GM19351 (cell line): ENCODE measurements at regions not wholly inside any gene's neighbourhood (a gene's known extent, or its start where the extent isn't known, plus 50 kb on each side); places are given as distances from the start of the nearest gene placed in this dataset.

ENCODE experiments used
- ATAC-seq: cut with Tn5 transposase; IDR thresholded peaks from one replicate; pipeline ENCODE4 v1.9.1; 2021; ENCODE audit warnings: mild to moderate bottlenecking, moderate library complexity; ENCODE audit not compliant: unreplicated experiment

- no peak for ATAC-seq
These were observed 167.6 kb upstream of the CADPS start for GRCh38 chr3:63042833-63043232.

GRCh38 chr3:63043631-63044030, 168.4 kb upstream of the CADPS start:
- ATAC-seq: no peak

GRCh38 chr3:63046152-63046551, 170.9 kb upstream of the CADPS start:
- ATAC-seq: no peak

- ATAC-seq: no peak
These were observed 171.4 kb upstream of the CADPS start for GRCh38 chr3:63046580-63046979.

GRCh38 chr3:63047068-63047467, 171.9 kb upstream of the CADPS start:
- ATAC-seq: peak; percentile 66

GRCh38 chr3:63048367-63049326, 173.4 kb upstream of the CADPS start:
- no peak for ATAC-seq

- no peak for ATAC-seq
These were observed 175.4 kb upstream of the CADPS start for GRCh38 chr3:63050548-63051177.

GRCh38 chr3:63051920-63052319, 176.7 kb upstream of the CADPS start:
- no peak for ATAC-seq

GRCh38 chr3:63056932-63057331, 181.7 kb upstream of the CADPS start:
- ATAC-seq: no peak

GRCh38 chr3:63060412-63060811, 185.2 kb upstream of the CADPS start:
- no peak for ATAC-seq

- ATAC-seq: no peak
These were observed 186.2 kb upstream of the CADPS start for GRCh38 chr3:63061449-63061848.

- no peak for ATAC-seq
These were observed 189.1 kb upstream of the CADPS start for GRCh38 chr3:63064209-63064755.

- ATAC-seq: no peak
These were observed 192.9 kb upstream of the CADPS start for GRCh38 chr3:63067999-63068645.

- no peak for ATAC-seq
These were observed 194.7 kb upstream of the CADPS start for GRCh38 chr3:63069806-63070475.

GRCh38 chr3:63070476-63070810, 195.2 kb upstream of the CADPS start:
- no peak for ATAC-seq

GRCh38 chr3:63076357-63076756, 201.1 kb upstream of the CADPS start:
- no peak for ATAC-seq

GRCh38 chr3:63086190-63086589, 191.9 kb upstream of the SYNPR start:
- no peak for ATAC-seq

- ATAC-seq: no peak
These were observed 188.9 kb upstream of the SYNPR start for GRCh38 chr3:63089007-63089750.

- no peak for ATAC-seq
These were observed 188.4 kb upstream of the SYNPR start for GRCh38 chr3:63089751-63090132.

- ATAC-seq: no peak
These were observed 187.5 kb upstream of the SYNPR start for GRCh38 chr3:63090656-63091055.
